ENCODE measurements at regions not wholly inside any gene's neighbourhood (a gene's known extent, or its start where the extent isn't known, plus 50 kb on each side); places are given as distances from the start of the nearest gene placed in this dataset.

DNA sequence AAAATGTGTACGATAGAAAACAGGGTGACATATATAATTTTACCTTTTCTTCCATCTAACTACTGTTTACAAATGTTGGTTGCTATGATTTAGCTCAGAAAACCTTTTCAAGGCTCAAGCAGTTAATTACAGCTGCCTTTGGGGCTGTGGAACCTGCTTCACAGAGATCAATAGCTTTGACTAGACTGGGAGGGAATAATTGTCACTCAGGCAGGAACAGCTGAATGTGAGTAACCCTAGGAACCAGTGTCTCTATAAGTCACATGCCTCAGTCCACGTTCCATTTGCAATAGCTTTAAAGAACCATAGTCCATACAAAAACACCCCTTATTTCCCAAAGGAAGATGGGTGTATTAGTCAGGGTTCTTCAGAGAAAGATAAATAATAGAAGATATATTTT lies 306.8 kb upstream of the ERCC4 start (continued):
- TF ChIP-seq, protein P1, sequence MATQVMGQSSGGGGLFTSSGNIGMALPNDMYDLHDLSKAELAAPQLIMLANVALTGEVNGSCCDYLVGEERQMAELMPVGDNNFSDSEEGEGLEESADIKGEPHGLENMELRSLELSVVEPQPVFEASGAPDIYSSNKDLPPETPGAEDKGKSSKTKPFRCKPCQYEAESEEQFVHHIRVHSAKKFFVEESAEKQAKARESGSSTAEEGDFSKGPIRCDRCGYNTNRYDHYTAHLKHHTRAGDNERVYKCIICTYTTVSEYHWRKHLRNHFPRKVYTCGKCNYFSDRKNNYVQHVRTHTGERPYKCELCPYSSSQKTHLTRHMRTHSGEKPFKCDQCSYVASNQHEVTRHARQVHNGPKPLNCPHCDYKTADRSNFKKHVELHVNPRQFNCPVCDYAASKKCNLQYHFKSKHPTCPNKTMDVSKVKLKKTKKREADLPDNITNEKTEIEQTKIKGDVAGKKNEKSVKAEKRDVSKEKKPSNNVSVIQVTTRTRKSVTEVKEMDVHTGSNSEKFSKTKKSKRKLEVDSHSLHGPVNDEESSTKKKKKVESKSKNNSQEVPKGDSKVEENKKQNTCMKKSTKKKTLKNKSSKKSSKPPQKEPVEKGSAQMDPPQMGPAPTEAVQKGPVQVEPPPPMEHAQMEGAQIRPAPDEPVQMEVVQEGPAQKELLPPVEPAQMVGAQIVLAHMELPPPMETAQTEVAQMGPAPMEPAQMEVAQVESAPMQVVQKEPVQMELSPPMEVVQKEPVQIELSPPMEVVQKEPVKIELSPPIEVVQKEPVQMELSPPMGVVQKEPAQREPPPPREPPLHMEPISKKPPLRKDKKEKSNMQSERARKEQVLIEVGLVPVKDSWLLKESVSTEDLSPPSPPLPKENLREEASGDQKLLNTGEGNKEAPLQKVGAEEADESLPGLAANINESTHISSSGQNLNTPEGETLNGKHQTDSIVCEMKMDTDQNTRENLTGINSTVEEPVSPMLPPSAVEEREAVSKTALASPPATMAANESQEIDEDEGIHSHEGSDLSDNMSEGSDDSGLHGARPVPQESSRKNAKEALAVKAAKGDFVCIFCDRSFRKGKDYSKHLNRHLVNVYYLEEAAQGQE (IDR thresholded peaks at IDR 0.05; ENCODE audit: low read depth, low read length) = no peak
- TF ChIP-seq POU2F2 (IDR thresholded peaks at IDR 0.05; ENCODE audit: borderline replicate concordance, low read depth, low read length) (no peak), WRNIP1 (IDR thresholded peaks at IDR 0.05; ENCODE audit: borderline replicate concordance, low read depth, low read length) (no peak)

DNA sequence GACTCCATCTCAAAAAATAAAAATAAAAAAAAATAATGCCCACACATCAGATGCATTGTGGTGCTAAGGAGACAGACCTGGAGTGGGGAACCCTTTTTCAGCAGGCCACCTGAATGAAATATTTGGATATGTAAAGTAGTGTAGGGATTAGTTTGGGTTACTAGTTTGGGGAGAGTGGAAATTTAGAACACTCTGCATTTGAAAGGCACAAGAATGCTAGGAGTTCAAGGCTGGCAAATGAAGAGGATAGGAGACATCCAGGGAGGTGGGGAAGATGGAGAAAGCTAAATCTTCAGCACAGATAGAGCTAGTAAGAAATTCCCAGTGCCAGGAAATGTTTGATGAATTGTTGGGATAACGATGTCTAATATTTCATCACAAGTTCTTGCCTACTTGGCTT lies 298.3 kb upstream of the ERCC4 start:
- RAD21 ChIA-PET (ENCODE audit: unreplicated experiment) = no interaction called here
- in situ Hi-C loops (cut with MboI) = no loop called here
- H3K79me2 ChIP-seq (ENCODE audit: control insufficient read depth, insufficient read depth, low read length) = no peaks in the 10 kb centered on the region
- H3K4me3 ChIP-seq = no peak overlapping the region
- no peak overlapping the region for H2AFZ ChIP-seq (ENCODE audit: control insufficient read depth, low read depth, low read length)
- DNase-seq (ENCODE audit: low read depth, low spot score) = no peak
- H3K27ac ChIP-seq (ENCODE audit: control insufficient read depth, insufficient read depth) = no peak overlapping the region
- no peaks in the 10 kb centered on the region for H3K9me3 ChIP-seq (replicated peaks; ENCODE audit: control insufficient read depth, insufficient read depth, low read length)
- no TSS peak for BruUV-seq (replicated peaks)
- intact Hi-C loops (cut with micrococcal nuclease; ENCODE audit: unreplicated experiment) = no loop called here
- H4K20me1 ChIP-seq (ENCODE audit: control insufficient read depth, insufficient read depth) = no peaks in the 10 kb centered on the region
- no peak overlapping the region for H3K4me2 ChIP-seq (ENCODE audit: control insufficient read depth, insufficient read depth)
- H3K27me3 ChIP-seq (replicated peaks in 1 of 2; ENCODE audit: control insufficient read depth in 2 of 2, insufficient read depth in 2 of 2, low read length in 1 of 2) = no peaks in the 10 kb centered on the region
- no peak for ATAC-seq
- H3K36me3 ChIP-seq (ENCODE audit: control insufficient read depth in 2 of 2, insufficient read depth in 2 of 2, low read length in 1 of 2) = no peaks in the 10 kb centered on the region
- POLR2A ChIA-PET = no interaction called here
- 36% methylated on average over 1 of the region's 1 CpG for WGBS (ENCODE audit: insufficient coverage, insufficient replicate concordance, low lambda C conversion rate, missing lambda C conversion rate)
- CTCF ChIA-PET = no interaction called here
- no peak overlapping the region for H3K9ac ChIP-seq (ENCODE audit: control insufficient read depth, insufficient read depth, low read length)
- SMC1A ChIA-PET (ENCODE audit: uncharacterized antibody, unreplicated experiment) = interaction anchor here (0.6 kb wide), 1 partner anchor 91 kb away, joined by 3 read pairs; no protein-coding TSS in a partner anchor
- no peak for FAIRE-seq
- H3K4me1 ChIP-seq (ENCODE audit: control insufficient read depth, insufficient read depth, low read length) = no peaks in the 10 kb centered on the region
- TF ChIP-seq NFIC (IDR thresholded peaks at IDR 0.05; ENCODE audit: low read depth, low read length) = no peak
- TF ChIP-seq, protein P2, sequence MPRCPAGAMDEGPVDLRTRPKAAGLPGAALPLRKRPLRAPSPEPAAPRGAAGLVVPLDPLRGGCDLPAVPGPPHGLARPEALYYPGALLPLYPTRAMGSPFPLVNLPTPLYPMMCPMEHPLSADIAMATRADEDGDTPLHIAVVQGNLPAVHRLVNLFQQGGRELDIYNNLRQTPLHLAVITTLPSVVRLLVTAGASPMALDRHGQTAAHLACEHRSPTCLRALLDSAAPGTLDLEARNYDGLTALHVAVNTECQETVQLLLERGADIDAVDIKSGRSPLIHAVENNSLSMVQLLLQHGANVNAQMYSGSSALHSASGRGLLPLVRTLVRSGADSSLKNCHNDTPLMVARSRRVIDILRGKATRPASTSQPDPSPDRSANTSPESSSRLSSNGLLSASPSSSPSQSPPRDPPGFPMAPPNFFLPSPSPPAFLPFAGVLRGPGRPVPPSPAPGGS (IDR thresholded peaks at IDR 0.05; ENCODE audit: borderline replicate concordance, insufficient read depth, low read depth, low read length, poor library complexity, severe bottlenecking) = no peak
- TF ChIP-seq, protein P3, sequence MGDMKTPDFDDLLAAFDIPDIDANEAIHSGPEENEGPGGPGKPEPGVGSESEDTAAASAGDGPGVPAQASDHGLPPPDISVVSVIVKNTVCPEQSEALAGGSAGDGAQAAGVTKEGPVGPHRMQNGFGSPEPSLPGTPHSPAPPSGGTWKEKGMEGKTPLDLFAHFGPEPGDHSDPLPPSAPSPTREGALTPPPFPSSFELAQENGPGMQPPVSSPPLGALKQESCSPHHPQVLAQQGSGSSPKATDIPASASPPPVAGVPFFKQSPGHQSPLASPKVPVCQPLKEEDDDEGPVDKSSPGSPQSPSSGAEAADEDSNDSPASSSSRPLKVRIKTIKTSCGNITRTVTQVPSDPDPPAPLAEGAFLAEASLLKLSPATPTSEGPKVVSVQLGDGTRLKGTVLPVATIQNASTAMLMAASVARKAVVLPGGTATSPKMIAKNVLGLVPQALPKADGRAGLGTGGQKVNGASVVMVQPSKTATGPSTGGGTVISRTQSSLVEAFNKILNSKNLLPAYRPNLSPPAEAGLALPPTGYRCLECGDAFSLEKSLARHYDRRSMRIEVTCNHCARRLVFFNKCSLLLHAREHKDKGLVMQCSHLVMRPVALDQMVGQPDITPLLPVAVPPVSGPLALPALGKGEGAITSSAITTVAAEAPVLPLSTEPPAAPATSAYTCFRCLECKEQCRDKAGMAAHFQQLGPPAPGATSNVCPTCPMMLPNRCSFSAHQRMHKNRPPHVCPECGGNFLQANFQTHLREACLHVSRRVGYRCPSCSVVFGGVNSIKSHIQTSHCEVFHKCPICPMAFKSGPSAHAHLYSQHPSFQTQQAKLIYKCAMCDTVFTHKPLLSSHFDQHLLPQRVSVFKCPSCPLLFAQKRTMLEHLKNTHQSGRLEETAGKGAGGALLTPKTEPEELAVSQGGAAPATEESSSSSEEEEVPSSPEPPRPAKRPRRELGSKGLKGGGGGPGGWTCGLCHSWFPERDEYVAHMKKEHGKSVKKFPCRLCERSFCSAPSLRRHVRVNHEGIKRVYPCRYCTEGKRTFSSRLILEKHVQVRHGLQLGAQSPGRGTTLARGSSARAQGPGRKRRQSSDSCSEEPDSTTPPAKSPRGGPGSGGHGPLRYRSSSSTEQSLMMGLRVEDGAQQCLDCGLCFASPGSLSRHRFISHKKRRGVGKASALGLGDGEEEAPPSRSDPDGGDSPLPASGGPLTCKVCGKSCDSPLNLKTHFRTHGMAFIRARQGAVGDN (IDR thresholded peaks at IDR 0.05) = no peak
- no peak for TF ChIP-seq MTA3 (IDR thresholded peaks at IDR 0.05; ENCODE audit: borderline replicate concordance, low read length)
- TF ChIP-seq, protein P4, sequence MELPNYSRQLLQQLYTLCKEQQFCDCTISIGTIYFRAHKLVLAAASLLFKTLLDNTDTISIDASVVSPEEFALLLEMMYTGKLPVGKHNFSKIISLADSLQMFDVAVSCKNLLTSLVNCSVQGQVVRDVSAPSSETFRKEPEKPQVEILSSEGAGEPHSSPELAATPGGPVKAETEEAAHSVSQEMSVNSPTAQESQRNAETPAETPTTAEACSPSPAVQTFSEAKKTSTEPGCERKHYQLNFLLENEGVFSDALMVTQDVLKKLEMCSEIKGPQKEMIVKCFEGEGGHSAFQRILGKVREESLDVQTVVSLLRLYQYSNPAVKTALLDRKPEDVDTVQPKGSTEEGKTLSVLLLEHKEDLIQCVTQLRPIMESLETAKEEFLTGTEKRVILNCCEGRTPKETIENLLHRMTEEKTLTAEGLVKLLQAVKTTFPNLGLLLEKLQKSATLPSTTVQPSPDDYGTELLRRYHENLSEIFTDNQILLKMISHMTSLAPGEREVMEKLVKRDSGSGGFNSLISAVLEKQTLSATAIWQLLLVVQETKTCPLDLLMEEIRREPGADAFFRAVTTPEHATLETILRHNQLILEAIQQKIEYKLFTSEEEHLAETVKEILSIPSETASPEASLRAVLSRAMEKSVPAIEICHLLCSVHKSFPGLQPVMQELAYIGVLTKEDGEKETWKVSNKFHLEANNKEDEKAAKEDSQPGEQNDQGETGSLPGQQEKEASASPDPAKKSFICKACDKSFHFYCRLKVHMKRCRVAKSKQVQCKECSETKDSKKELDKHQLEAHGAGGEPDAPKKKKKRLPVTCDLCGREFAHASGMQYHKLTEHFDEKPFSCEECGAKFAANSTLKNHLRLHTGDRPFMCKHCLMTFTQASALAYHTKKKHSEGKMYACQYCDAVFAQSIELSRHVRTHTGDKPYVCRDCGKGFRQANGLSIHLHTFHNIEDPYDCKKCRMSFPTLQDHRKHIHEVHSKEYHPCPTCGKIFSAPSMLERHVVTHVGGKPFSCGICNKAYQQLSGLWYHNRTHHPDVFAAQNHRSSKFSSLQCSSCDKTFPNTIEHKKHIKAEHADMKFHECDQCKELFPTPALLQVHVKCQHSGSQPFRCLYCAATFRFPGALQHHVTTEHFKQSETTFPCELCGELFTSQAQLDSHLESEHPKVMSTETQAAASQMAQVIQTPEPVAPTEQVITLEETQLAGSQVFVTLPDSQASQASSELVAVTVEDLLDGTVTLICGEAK (IDR thresholded peaks at IDR 0.05; ENCODE audit: borderline replicate concordance) = no peak
